DND-41 (cell line): ENCODE measurements at regions not wholly inside any gene's neighbourhood (a gene's known extent, or its start where the extent isn't known, plus 50 kb on each side); places are given as distances from the start of the nearest gene placed in this dataset.

ENCODE experiments used
- CTCF ChIP-seq: IDR thresholded peaks from 2 replicates; pipeline ENCODE4 v1.5.1; 2012; ENCODE audit warnings: borderline replicate concordance, low read length, moderate library complexity, mild to moderate bottlenecking; ENCODE audit not compliant: poor library complexity, severe bottlenecking; ENCODE audit errors: extremely low read depth
- EZH2 ChIP-seq: IDR thresholded peaks from 3 replicates; pipeline ENCODE4 v1.6.1; 2012; ENCODE audit warnings: borderline replicate concordance, low read depth, mild to moderate bottlenecking, moderate library complexity, low read length, inconsistent platforms; ENCODE audit not compliant: severe bottlenecking

GRCh38 chr5:20158006-20158405, 170.0 kb upstream of the CDH18 start:
- no peak for TF ChIP-seq CTCF
- TF ChIP-seq EZH2, result no peak
